Prostate gland (tissue), 2 donors: ENCODE measurements at regions not wholly inside any gene's neighbourhood (a gene's known extent, or its start where the extent isn't known, plus 50 kb on each side); places are given as distances from the start of the nearest gene placed in this dataset.

Experiments
- DNase-seq: peaks from one replicate; pipeline ENCODE4 v3.0.0-alpha.2; 2019; ENCODE audit warnings: low spot score
- H3K27ac ChIP-seq, 2 donors: fragments of 200-600 bp; sonication (generic); 2 replicates each; pipeline ENCODE4 v1.5.1; 2017 to 2019
- H3K27me3 ChIP-seq: fragments of 200-600 bp; sonication (generic); replicated peaks from 2 replicates; pipeline ENCODE4 v1.5.1; 2019; ENCODE audit not compliant: insufficient read depth
- H3K36me3 ChIP-seq, 2 donors: fragments of 200-600 bp; sonication (generic); 1 replicate in 1 of 2; 2 replicates in 1 of 2; pipeline versions ENCODE4 v1.5.1 to v1.8.1; 2017 to 2019
- H3K4me1 ChIP-seq: fragments of 200-600 bp; sonication (generic); replicated peaks from 2 replicates; pipeline ENCODE4 v1.5.1; 2019
- H3K4me3 ChIP-seq, 2 donors: fragments of 200-600 bp; sonication (generic); 2 replicates each; pipeline ENCODE4 v1.5.1; 2017 to 2019
- H3K9me3 ChIP-seq: fragments of 200-600 bp; sonication (generic); 2 replicates; pipeline ENCODE4 v1.5.1; 2017
- CTCF ChIP-seq, 4 experiments: fragments of 200-600 bp in 2 of 4; fragments of 450-650 bp in 2 of 4; sonication (generic) in 2 of 4; IDR thresholded peaks; 1 replicate in 3 of 4; 2 replicates in 1 of 4; pipeline ENCODE4 v1.5.1; 2016 to 2019; ENCODE audit warnings: antibody characterized with exemption in 4 of 4, mild to moderate bottlenecking in 2 of 4, moderate library complexity in 2 of 4
- POLR2A ChIP-seq: fragments of 450-650 bp; IDR thresholded peaks from one replicate; pipeline ENCODE4 v1.6.1; 2016; ENCODE audit warnings: antibody characterized with exemption, mild to moderate bottlenecking
- POLR2AphosphoS5 ChIP-seq: sonication (generic); formaldehyde crosslinking; IDR thresholded peaks from one replicate; pipeline ENCODE4 v1.6.1; 2017; ENCODE audit warnings: antibody characterized with exemption
- WGBS: methylation state at CpG from one replicate; pipeline ENCODE4 v1.1.5; 2018; 5-methylcytosine and 5-hydroxymethylcytosine counted together
- intact Hi-C: fragments of 100-400 bp; cut with DNase I; formaldehyde crosslinking; loops from one replicate; pipeline ENCODE4 v1.14.2; 2022

- TF ChIP-seq POLR2AphosphoS5 (no peak), CTCF (IDR thresholded peaks at IDR 0.05) (no peak), POLR2A (no peak)
- intact Hi-C loops: no loop called here
- H3K4me3 ChIP-seq: no peak overlapping the region
- no peaks in the 10 kb centered on the region for H3K36me3 ChIP-seq
- no peak overlapping the region for H3K27ac ChIP-seq
- WGBS: 97% methylated on average over 1 of the region's 1 CpG
- H3K27me3 ChIP-seq: no peaks in the 10 kb centered on the region
- H3K4me1 ChIP-seq: no peaks in the 10 kb centered on the region
- DNase-seq: no peak
- H3K9me3 ChIP-seq: no peaks in the 10 kb centered on the region
Observed at GRCh38 chr7:81632418-81632817, 137.4 kb downstream of the HGF start.

GRCh38 chr7:81630600-81630999, 139.2 kb downstream of the HGF start:
- intact Hi-C loops: no loop called here

GRCh38 chr7:81629702-81630101, 140.1 kb downstream of the HGF start:
- WGBS: 96% methylated on average over 2 of the region's 2 CpGs
- Histone ChIP-seq H3K27me3 (no peaks in the 10 kb centered on the region), H3K4me1 (no peaks in the 10 kb centered on the region), H3K36me3 (no peaks in the 10 kb centered on the region), H3K9me3 (no peaks in the 10 kb centered on the region), H3K27ac (no peak overlapping the region), H3K4me3 (no peak overlapping the region)
- TF ChIP-seq POLR2AphosphoS5 (no peak), POLR2A (no peak), CTCF (IDR thresholded peaks at IDR 0.05) (no peak)
- intact Hi-C loops: no loop called here
- no peak for DNase-seq

More at GRCh38 chr7:81630600-81630999, 139.2 kb downstream of the HGF start:
- 98% methylated on average over 1 of the region's 1 CpG for WGBS
- H3K36me3 ChIP-seq: no peaks in the 10 kb centered on the region
- no peak overlapping the region for H3K4me3 ChIP-seq
- no peaks in the 10 kb centered on the region for H3K4me1 ChIP-seq
- no peak for DNase-seq
- H3K27me3 ChIP-seq: no peaks in the 10 kb centered on the region
- no peaks in the 10 kb centered on the region for H3K9me3 ChIP-seq
- H3K27ac ChIP-seq: no peak overlapping the region
- TF ChIP-seq CTCF (IDR thresholded peaks at IDR 0.05) (no peak), POLR2A (no peak)

- H3K27ac ChIP-seq: no peak overlapping the region
- intact Hi-C loops: no loop called here
- H3K27me3 ChIP-seq: no peaks in the 10 kb centered on the region
- DNase-seq: no peak
- H3K4me1 ChIP-seq: no peaks in the 10 kb centered on the region
- H3K9me3 ChIP-seq: no peaks in the 10 kb centered on the region
- H3K4me3 ChIP-seq: no peak overlapping the region
- no peak for TF ChIP-seq POLR2A
- TF ChIP-seq CTCF (IDR thresholded peaks at IDR 0.05): no peak
- H3K36me3 ChIP-seq: no peaks in the 10 kb centered on the region
Observed at GRCh38 chr7:81628951-81629350, 140.9 kb downstream of the HGF start.

GRCh38 chr7:81627536-81628287, 142.1 kb downstream of the HGF start:
- 63% methylated on average over 6 of the region's 6 CpGs for WGBS
- Histone ChIP-seq H3K27me3 (no peaks in the 10 kb centered on the region), H3K4me1 (no peaks in the 10 kb centered on the region), H3K4me3 (no peak overlapping the region), H3K27ac (no peak overlapping the region), H3K36me3 (no peaks in the 10 kb centered on the region), H3K9me3 (no peaks in the 10 kb centered on the region)
- intact Hi-C loops: no loop called here
- no peak for TF ChIP-seq POLR2AphosphoS5
- TF ChIP-seq POLR2A: no peak
- no peak for TF ChIP-seq CTCF (IDR thresholded peaks at IDR 0.05)
- DNase-seq: no peak
